ENCODE measurements at regions not wholly inside any gene's neighbourhood (a gene's known extent, or its start where the extent isn't known, plus 50 kb on each side); places are given as distances from the start of the nearest gene placed in this dataset.

DNA sequence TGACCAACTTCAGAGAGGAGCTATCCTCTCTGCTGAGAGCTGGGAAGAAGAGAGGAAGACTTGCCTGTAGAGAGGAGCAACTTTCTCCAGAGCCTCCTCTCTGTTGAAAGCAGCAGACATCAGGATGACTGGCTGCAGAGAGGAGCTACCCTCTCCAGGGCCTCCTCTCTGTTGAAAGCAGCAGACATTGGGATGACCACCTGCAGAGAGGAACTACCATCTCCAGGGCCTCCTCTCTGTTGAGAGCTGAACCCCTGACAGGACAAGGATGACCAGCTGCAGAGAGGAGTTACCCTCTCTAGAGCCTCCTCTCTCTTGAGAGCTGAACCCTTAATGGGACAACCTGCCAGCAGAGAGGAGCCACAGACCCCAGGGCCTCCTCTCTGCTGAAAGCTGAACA is 83.0 kb upstream of the GJB5 start:
- TF ChIP-seq, protein P1, sequence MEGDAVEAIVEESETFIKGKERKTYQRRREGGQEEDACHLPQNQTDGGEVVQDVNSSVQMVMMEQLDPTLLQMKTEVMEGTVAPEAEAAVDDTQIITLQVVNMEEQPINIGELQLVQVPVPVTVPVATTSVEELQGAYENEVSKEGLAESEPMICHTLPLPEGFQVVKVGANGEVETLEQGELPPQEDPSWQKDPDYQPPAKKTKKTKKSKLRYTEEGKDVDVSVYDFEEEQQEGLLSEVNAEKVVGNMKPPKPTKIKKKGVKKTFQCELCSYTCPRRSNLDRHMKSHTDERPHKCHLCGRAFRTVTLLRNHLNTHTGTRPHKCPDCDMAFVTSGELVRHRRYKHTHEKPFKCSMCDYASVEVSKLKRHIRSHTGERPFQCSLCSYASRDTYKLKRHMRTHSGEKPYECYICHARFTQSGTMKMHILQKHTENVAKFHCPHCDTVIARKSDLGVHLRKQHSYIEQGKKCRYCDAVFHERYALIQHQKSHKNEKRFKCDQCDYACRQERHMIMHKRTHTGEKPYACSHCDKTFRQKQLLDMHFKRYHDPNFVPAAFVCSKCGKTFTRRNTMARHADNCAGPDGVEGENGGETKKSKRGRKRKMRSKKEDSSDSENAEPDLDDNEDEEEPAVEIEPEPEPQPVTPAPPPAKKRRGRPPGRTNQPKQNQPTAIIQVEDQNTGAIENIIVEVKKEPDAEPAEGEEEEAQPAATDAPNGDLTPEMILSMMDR (IDR thresholded peaks at IDR 0.05), result no peak
- no peak for TF ChIP-seq EZH2 (IDR thresholded peaks at IDR 0.05; ENCODE audit: borderline replicate concordance, insufficient read depth, low read depth, low read length, poor library complexity, severe bottlenecking)

All from B cell (primary cell).